Lower leg skin (tissue), 4 donors: ENCODE measurements at regions not wholly inside any gene's neighbourhood (a gene's known extent, or its start where the extent isn't known, plus 50 kb on each side); places are given as distances from the start of the nearest gene placed in this dataset.

Experiments used
- DNase-seq, 2 donors: peaks; one replicate each; pipeline ENCODE4 v3.0.0-alpha.2; 2019; ENCODE audit warnings: low spot score in 2 of 2
- H3K4me3 ChIP-seq: fragments of 200-600 bp; sonication (generic); 2 replicates; pipeline ENCODE4 v1.5.1; 2017; ENCODE audit warnings: mild to moderate bottlenecking, low read depth; ENCODE audit not compliant: poor library complexity, severe bottlenecking
- POLR2A ChIP-seq, 2 donors: fragments of 450-650 bp; IDR thresholded peaks; one replicate each; pipeline ENCODE4 v1.6.1; 2016 to 2017; ENCODE audit warnings: antibody characterized with exemption in 2 of 2, mild to moderate bottlenecking in 1 of 2, moderate library complexity in 1 of 2
- WGBS, 2 donors: methylation state at CpG; one replicate each; pipeline ENCODE4 v1.1.5; 2018; 5-methylcytosine and 5-hydroxymethylcytosine counted together
- intact Hi-C: fragments of 100-400 bp; cut with DNase I; formaldehyde crosslinking; loops from one replicate; pipeline ENCODE4 v1.15.0; 2023; ENCODE audit warnings: low total_unique reads
- TF ChIP-seq, protein P1 (sequence below), 3 donors: fragments of 450-650 bp; IDR thresholded peaks; one replicate each; pipeline ENCODE4 v1.5.1; 2016; ENCODE audit warnings: antibody characterized with exemption in 3 of 3, mild to moderate bottlenecking in 3 of 3, moderate library complexity in 2 of 3

DNA sequence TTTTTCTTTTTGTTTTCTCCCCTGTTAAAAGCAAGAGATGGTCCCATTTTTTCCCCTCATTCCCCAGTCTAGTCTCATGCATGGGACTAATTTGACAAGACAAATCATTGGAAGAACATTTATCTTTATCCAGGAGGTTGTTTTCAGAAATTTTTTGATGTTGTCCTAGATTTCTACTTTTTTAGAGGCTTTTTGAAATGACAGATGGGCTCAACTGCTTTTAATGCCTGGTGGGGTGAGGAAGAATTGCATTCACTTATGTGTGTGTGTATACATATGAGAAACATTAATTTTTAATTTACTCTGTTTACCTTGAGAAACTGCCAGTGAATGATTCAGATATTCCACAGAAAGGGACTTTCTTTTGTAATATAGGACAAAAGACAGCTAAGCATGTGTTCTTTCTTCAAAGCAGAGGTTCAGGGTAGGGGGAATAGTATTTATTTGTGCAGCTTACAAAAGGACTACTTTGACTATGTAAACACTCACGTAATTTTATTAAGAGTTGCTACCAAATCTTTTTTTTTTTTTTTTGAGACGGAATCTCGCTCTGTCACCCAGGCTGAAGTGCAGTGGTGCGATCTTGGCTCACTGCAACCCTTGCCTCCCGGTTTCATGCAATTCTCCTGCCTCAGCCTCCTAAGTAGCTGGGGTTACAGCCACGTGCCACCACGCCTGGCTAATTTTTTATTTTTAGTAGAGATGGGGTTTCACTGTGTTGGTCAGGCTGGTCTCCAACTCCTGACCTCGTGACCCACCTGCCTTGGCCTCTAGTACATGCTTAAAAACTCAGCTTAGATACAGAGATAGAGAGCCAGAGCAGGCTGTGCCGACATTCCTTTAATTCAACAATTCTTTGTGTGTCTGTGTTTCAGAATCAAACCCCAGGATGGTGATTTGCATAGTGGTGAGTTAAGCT is 130.1 kb upstream of the RARB start:
- intact Hi-C loops = no loop called here
- no peak for DNase-seq
- H3K4me3 ChIP-seq = no peak overlapping the region
- no peak for TF ChIP-seq POLR2A (IDR thresholded peaks at IDR 0.05)
- TF ChIP-seq, protein P1, sequence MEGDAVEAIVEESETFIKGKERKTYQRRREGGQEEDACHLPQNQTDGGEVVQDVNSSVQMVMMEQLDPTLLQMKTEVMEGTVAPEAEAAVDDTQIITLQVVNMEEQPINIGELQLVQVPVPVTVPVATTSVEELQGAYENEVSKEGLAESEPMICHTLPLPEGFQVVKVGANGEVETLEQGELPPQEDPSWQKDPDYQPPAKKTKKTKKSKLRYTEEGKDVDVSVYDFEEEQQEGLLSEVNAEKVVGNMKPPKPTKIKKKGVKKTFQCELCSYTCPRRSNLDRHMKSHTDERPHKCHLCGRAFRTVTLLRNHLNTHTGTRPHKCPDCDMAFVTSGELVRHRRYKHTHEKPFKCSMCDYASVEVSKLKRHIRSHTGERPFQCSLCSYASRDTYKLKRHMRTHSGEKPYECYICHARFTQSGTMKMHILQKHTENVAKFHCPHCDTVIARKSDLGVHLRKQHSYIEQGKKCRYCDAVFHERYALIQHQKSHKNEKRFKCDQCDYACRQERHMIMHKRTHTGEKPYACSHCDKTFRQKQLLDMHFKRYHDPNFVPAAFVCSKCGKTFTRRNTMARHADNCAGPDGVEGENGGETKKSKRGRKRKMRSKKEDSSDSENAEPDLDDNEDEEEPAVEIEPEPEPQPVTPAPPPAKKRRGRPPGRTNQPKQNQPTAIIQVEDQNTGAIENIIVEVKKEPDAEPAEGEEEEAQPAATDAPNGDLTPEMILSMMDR (IDR thresholded peaks at IDR 0.05) = no peak
- 72 to 74% methylated on average over 9 of the region's 9 CpGs for WGBS, 2 donors

DNA sequence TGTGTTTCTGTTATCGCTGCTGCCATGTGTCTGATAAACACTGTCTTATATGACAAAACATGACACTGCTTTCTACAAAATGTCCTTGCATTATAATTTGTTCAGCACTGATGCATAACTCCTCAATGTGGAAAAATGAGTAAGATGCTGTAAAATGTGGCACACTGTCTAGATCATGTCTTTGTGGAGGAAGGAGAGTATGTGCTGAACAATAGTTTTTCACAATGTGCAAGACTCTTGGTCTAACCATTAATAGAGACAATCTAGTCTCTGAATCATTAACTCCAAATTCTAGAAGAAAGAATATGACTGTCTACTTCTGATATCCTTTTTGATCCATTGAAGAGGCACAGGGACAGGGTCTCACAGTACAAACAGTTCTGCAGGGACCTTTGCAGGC is 127.9 kb upstream of the RARB start:
- 93 to 97% methylated on average over 1 of the region's 1 CpG for WGBS, 2 donors
- no peak overlapping the region for H3K4me3 ChIP-seq
- TF ChIP-seq, protein P1 (IDR thresholded peaks at IDR 0.05) = no peak
- TF ChIP-seq POLR2A (IDR thresholded peaks at IDR 0.05) = no peak
- DNase-seq = no peak
- intact Hi-C loops = no loop called here

GRCh38 chr3:25304916-25305315 is 123.1 kb upstream of the RARB start:
- no peak overlapping the region for H3K4me3 ChIP-seq
- no peak for DNase-seq
- WGBS, 2 donors = 79 to 81% methylated on average over 2 of the region's 2 CpGs
- TF ChIP-seq, protein P1 (IDR thresholded peaks at IDR 0.05) = no peak
- no peak for TF ChIP-seq POLR2A (IDR thresholded peaks at IDR 0.05)
- intact Hi-C loops = no loop called here

DNA sequence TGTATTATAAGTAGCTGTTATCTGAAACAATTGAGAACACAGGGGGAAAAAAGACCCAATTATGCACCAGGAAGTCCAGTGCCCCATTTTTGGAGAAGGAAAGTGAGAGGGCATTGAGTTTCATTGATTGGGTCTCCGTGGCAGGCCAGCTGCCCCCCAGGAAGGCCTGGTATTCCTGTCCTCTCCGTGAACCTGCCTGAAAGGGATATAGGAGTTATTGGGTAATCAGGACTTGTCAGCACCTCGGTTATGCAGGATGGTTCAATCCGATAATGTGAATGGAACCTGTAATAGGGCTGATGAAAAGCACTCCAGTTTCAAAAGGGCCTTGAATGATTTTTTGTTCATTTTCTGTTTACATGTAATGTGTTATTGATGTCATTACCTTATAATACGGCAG is 122.0 kb upstream of the RARB start:
- intact Hi-C loops = no loop called here
- WGBS, 2 donors = 65 to 71% methylated on average over 5 of the region's 5 CpGs
- DNase-seq = no peak
- no peak overlapping the region for H3K4me3 ChIP-seq
- TF ChIP-seq POLR2A (IDR thresholded peaks at IDR 0.05) = no peak
- TF ChIP-seq, protein P1 (IDR thresholded peaks at IDR 0.05) = no peak

GRCh38 chr3:25306705-25307104 is 121.4 kb upstream of the RARB start:
- DNase-seq = no peak
- WGBS, 2 donors = 46 to 56% methylated on average over 2 of the region's 2 CpGs
- no peak overlapping the region for H3K4me3 ChIP-seq
- intact Hi-C loops = no loop called here
- TF ChIP-seq POLR2A (IDR thresholded peaks at IDR 0.05) = no peak
- TF ChIP-seq, protein P1 (IDR thresholded peaks at IDR 0.05) = no peak
